GM19438 (cell line): ENCODE measurements at regions not wholly inside any gene's neighbourhood (a gene's known extent, or its start where the extent isn't known, plus 50 kb on each side); places are given as distances from the start of the nearest gene placed in this dataset.

Experiments used
- ATAC-seq: cut with Tn5 transposase; IDR thresholded peaks from one replicate; pipeline ENCODE4 v1.9.1; 2021; ENCODE audit warnings: low read depth; ENCODE audit not compliant: unreplicated experiment

DNA sequence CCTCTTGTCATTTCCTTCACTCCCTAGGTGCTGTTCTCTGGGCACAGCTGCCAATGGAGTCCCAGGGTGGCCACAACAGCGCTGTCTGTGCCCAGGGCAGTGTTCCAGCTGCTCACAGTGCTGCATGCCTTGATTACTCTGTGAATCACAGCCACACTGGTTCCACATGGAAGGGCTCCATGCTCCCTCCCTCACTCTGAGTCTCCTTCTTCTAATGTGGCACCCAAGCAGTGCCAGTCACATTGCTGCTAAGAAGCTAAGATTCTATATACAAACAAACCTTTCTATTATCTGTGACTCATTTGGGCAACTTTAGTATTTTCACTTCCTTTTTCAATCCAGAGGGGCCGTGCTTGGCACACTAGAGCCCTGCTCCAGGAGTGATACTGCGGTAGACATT, 248.7 kb downstream of the TDRD3 start:
- ATAC-seq = no peak

DNA sequence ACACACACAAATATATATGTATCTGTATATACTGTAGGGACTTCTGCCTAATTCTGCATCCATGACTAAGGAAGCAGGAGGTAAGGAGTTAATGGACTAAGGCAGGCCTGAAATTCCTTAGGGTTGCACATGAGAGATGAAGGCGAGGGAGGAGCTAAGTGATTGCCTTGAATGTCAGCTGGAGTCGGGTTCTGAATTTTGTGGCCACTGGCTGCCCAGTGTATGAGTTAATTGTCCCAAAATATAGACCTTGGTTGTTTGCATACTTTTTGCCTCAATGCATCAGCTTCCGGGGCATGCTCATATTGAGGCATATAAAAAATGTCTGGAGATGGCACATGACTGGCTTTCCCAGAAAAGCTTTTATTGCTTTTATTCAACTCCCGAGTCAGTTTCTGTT, 245.5 kb downstream of the TDRD3 start:
- no peak for ATAC-seq

DNA sequence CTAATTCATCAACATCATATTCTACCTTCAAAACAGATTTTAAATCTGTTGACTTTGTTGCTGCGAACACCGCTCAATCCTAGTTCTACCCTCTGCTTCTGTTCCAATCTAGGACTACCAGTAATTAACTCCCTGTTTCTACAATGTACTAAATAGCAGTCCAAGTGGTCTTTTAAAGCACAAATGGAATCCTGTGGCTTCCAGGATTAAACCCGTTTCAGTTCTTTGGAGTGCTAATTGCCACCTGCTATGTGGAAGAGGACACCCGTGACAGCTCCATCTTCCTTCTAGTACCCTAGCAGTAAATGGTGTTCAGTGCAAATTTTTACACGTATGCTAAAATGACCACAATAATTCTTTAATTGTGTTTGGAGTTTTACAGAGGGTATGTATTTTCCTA, 232.1 kb downstream of the TDRD3 start:
- no peak for ATAC-seq

DNA sequence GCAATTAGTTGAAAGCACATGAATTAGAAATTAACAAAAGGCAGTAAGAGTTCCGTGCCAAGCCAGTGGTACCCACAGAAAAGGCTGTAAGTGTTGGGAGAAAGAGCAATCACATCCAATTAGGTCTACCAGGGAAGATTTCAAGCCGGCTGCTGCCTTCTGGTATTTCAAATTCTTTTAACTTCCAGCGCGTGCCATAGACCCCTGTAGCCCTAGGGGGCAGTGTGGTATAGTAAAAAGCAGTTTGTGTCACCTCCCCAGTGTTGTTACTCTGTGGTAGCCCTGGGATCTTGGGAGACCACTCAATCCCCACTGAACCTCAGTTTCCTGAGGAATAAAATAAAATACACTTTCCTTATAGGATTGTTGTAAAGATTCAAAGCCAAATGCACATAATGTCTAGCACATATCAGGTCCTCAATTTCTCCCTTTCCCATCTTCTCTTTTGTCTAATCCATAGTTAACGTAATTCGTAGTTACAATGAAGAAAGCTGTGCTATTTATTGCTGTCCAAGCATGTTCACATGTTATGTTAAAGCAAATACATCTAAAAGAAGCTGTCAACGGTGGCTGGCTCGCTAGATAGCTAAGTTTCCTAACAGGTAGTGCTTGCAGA, 230.2 kb downstream of the TDRD3 start:
- ATAC-seq = peak; percentile 81
